BLaER1 treated with 17β-estradiol and CSF1 and Interleukin-3, amounts not matched to agents 10 nM and 100 nM (cell line): ENCODE measurements at regions not wholly inside any gene's neighbourhood (a gene's known extent, or its start where the extent isn't known, plus 50 kb on each side); places are given as distances from the start of the nearest gene placed in this dataset.
"Not testable (repeated sequence)": the region's sequence is repeated elsewhere in the genome, so short reads cannot be mapped to it uniquely, and the experiment has no call there.

Experiments used
- H3K27ac ChIP-seq, 11 experiments: shearing (Covaris generic); formaldehyde crosslinking; 2 replicates each; pipeline ENCODE4 v1.8.1; 2022
- H3K27me3 ChIP-seq, 11 experiments: shearing (Covaris generic); formaldehyde crosslinking; 2 replicates each; pipeline ENCODE4 v1.8.1; 2022
- H3K36me3 ChIP-seq, 11 experiments: shearing (Covaris generic); formaldehyde crosslinking; 2 replicates each; pipeline ENCODE4 v1.8.1; 2022
- H3K4me1 ChIP-seq, 10 experiments: shearing (Covaris generic); formaldehyde crosslinking; 2 replicates each; pipeline ENCODE4 v1.8.1; 2022
- H3K4me2 ChIP-seq, 11 experiments: shearing (Covaris generic); formaldehyde crosslinking; 2 replicates each; pipeline ENCODE4 v1.8.1; 2022
- H3K4me3 ChIP-seq, 10 experiments: shearing (Covaris generic); formaldehyde crosslinking; 2 replicates each; pipeline ENCODE4 v1.8.1; 2022
- H3K9ac ChIP-seq, 11 experiments: shearing (Covaris generic); formaldehyde crosslinking; 2 replicates each; pipeline ENCODE4 v1.8.1; 2022
- H3K9me3 ChIP-seq, 11 experiments: shearing (Covaris generic); formaldehyde crosslinking; replicated peaks in 1 of 11; 2 replicates each; pipeline ENCODE4 v1.8.1; 2022
- H4K20me1 ChIP-seq, 11 experiments: shearing (Covaris generic); formaldehyde crosslinking; 2 replicates each; pipeline ENCODE4 v1.8.1; 2022
- Cebpa-rat ChIP-seq, 11 experiments: shearing (Covaris generic); IDR thresholded peaks; 2 replicates each; pipeline ENCODE4 v1.8.1; 2022

- Histone ChIP-seq H3K9ac (no peak overlapping the region), H4K20me1 (no peaks in the 10 kb centered on the region), H3K36me3 (no peaks in the 10 kb centered on the region), H3K9me3 (peaks cover 12 to 19% (median 17%) of the 10 kb centered on the region in 11 experiments), H3K4me1 (peaks cover 0 to 17% (median 0%) of the 10 kb centered on the region in 10 experiments; a peak in 6 of 20 replicates), H3K4me3 (no peak overlapping the region), H3K27ac (no peak overlapping the region), H3K27me3 (no peaks in the 10 kb centered on the region), H3K4me2 (no peak overlapping the region)
- TF ChIP-seq Cebpa-rat (IDR thresholded peaks at IDR 0.05): no peak
Measured at GRCh38 chr4:22634541-22635181, 58.1 kb upstream of the GBA3 start.

GRCh38 chr4:22635182-22635549 lies 57.6 kb upstream of the GBA3 start:
- not testable (repeated sequence) for H3K4me3 ChIP-seq, H3K27ac ChIP-seq, H4K20me1 ChIP-seq, H3K36me3 ChIP-seq, H3K4me2 ChIP-seq, H3K27me3 ChIP-seq, H3K9ac ChIP-seq
- Histone ChIP-seq H3K9me3 (peaks cover 17 to 24% (median 22%) of the 10 kb centered on the region in 11 experiments), H3K4me1 (peaks cover 0 to 12% (median 0%) of the 10 kb centered on the region in 10 experiments; a peak in 4 of 20 replicates)

- Histone ChIP-seq H3K9me3 (peaks cover 22 to 29% (median 27%) of the 10 kb centered on the region in 11 experiments), H3K36me3 (no peaks in the 10 kb centered on the region), H3K9ac (no peak overlapping the region), H3K27ac (no peak overlapping the region), H3K4me2 (no peak overlapping the region), H4K20me1 (no peaks in the 10 kb centered on the region), H3K27me3 (no peaks in the 10 kb centered on the region), H3K4me1 (peaks cover 0 to 7% (median 0%) of the 10 kb centered on the region in 10 experiments; a peak in 4 of 20 replicates), H3K4me3 (no peak overlapping the region)
- TF ChIP-seq Cebpa-rat (IDR thresholded peaks at IDR 0.05): no peak
Measured at GRCh38 chr4:22635692-22636091, 57.0 kb upstream of the GBA3 start.

- Histone ChIP-seq H3K4me3 (no peak overlapping the region), H3K9ac (no peak overlapping the region), H3K27me3 (no peaks in the 10 kb centered on the region), H3K36me3 (no peaks in the 10 kb centered on the region), H3K9me3 (peaks cover 28 to 37% (median 31%) of the 10 kb centered on the region in 11 experiments), H3K4me1 (no peaks in the 10 kb centered on the region), H3K27ac (no peak overlapping the region), H4K20me1 (no peaks in the 10 kb centered on the region), H3K4me2 (no peak overlapping the region)
- TF ChIP-seq Cebpa-rat (IDR thresholded peaks at IDR 0.05): no peak
Measured at GRCh38 chr4:22637306-22637705, 55.4 kb upstream of the GBA3 start.
